ENCODE measurements at regions not wholly inside any gene's neighbourhood (a gene's known extent, or its start where the extent isn't known, plus 50 kb on each side); places are given as distances from the start of the nearest gene placed in this dataset.

DNA sequence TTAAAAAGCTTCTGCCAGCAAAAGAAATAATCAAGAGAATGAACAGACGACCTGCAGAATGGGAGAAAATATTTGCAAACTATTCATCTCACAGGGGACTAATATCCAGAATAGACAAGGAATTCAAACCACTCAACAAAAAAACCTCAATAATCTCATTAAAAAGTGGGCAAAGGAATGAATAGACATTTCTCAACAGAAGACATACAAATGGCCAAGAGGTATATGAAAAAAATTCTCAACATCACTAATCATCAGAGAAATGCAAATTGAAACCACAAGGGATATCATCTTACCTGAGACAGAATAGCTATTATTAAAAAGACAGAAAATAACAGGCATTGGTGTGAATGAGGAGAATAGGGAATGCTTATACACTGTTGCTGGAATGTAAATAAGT is 270.0 kb downstream of the DACT1 start:
- peak; percentile 80 for DNase-seq

DNA sequence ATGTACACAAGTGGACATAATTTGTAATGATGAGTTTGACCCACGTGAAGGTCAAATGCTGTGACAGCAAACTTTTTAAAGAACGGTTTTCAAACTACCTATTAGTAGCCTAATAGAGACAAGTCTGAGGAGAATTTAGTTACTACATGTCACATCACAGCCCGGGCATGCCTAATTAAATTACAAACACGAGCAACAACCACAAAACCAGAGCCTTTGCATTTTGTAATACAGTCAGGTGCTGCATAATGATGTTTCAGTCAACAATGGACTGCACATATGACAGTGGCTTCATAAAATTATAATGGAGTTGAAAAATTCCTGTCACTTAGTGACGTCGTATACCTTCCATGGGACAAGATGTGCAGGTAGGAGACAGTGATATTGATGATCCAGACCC is 274.5 kb downstream of the DACT1 start:
- no peak for DNase-seq

- no peak for DNase-seq
These were observed 275.2 kb downstream of the DACT1 start for GRCh38 chr14:58912799-58913432.

GRCh38 chr14:58914279-58914855 is 274.1 kb upstream of the DAAM1 start:
- DNase-seq: no peak

GRCh38 chr14:58915646-58916045 is 272.8 kb upstream of the DAAM1 start:
- no peak for DNase-seq

GRCh38 chr14:58918066-58918738 is 270.3 kb upstream of the DAAM1 start:
- peak; percentile 80 for DNase-seq

DNA sequence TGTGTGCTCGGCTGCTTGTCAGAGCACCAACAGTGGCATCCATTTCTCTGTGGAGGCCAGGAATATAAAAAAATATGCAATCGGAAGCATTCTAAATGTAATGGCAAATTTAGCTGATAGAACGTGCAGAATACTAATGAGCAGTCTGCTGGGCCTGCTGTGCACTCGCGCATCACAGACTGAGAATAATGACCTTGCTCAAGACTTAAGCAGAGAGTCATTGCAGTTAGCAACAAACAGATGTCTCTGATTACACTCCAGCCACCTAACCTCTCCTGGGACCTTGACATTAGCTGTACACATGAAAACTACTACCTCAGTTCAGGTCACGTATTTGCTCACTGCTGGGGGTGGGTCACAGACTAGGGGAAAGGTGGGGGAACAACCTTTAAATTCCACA is 269.2 kb upstream of the DAAM1 start:
- DNase-seq: peak; percentile 57

DNA sequence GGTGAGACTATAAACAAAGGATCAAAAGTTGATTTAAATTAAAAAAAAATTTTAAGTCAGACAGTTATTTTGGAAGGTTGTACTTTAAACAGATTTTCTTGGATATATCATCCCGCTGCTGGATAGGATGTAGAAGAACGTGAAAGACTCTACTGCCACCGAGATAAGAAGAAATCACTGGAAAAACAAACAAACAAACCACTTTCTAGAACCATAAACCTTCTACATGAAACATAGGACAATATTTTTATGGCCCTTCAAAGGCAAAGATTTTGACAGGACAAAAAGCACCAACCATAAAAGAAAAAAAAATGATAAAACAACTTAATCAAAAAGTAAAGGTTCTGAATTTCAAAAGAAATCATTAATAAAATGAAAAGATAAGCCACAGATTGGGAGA is 268.2 kb upstream of the DAAM1 start:
- DNase-seq: no peak

- DNase-seq: peak; percentile 73
These were observed 266.1 kb upstream of the DAAM1 start for GRCh38 chr14:58922201-58922940.

- no peak for DNase-seq
These were observed 264.6 kb upstream of the DAAM1 start for GRCh38 chr14:58923751-58924405.

- DNase-seq: peak; percentile 94
These were observed 246.8 kb upstream of the DAAM1 start for GRCh38 chr14:58941629-58942028.

DNA sequence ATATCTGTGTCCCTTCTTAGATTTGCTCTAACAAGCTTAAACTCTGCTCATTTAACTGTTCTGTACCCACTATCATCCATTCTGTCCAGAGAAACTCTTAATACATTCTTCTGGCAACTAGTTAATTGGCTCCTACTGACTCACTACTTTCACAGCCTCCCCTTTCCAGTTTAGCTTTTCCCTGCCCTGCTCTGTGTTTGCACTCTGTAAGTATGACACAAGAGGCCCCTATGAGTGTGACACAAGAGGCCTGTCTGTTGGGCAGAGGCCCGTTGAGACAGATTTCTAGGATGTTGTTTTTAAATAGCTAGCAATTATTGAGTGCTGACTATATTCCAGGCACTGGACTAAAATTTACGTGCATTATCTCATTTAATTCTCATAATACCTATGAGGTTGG is 246.0 kb upstream of the DAAM1 start:
- peak; percentile 81 for DNase-seq

- DNase-seq: no peak
These were observed 244.0 kb upstream of the DAAM1 start for GRCh38 chr14:58944343-58944967.

DNA sequence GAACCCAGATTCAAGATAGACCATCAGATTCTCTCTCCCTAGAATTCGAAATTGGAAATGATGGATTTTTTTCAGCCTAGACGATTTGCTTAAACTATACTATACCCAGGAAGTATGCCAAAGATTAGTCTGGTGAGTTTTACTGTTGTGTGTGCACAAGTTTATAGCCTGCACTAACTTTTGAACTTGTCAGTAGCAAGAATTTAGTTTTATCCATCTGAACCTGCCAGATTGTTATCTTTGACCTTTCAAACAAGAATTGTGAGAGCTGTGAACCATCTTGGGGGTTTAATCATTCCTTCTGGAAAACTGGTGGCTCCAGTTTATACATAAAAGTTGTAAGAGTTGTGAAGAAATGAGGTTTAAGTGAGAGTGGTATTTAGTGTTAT is 243.5 kb upstream of the DAAM1 start:
- peak; percentile 55 for DNase-seq

DNA sequence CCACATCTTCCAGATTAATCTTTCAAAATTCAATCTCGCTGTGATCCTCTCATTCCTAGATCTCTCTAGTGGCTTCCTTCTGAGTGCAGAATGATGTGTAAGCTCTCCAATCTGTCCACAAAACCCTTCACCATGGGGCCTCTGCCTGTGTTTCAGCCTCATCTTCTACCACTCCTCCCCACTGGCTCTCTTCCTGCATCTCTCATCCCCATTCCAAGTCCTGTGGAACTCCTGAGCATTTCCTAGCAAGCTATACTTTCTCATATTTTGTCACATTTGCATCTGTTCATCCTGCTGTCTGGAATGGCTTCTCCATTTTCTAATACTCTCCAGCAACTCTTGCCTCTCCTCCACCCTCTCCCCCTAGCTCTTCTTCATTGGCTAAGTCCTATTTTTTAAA is 242.0 kb upstream of the DAAM1 start:
- DNase-seq: no peak

GRCh38 chr14:58947156-58947555 is 241.3 kb upstream of the DAAM1 start:
- DNase-seq: peak; percentile 12

DNA sequence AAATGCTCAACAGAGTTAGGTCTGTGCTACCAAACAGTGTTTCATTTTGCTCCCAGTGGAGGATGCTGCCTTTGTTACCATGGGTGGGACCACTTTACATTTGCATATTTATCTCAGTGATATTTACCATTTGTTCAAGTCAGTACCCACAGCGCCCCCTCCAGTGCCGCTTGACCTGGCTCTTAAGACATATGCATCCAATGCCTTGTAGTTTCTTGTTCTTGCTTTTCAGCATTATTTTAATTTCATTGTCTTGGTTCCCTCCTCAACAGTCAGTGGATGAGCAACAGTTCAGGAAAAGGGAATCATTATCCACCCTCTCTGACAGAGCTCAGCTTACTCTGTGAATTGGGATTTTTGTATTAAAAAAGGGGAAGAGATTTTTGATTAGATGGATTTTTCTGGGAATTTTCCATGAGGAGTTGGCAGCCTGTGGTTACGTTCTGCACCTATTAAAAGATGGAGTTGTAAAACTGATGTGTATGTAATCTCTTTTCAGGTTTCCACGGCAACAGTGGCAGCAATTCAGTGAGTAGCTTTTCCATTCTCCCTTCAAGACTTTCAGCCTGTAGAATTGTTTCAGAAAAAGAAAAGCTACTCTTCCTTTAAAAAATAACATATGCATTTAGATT is 240.5 kb upstream of the DAAM1 start:
- DNase-seq: peak; percentile 15

GRCh38 chr14:58950555-58950954 is 237.9 kb upstream of the DAAM1 start:
- no peak for DNase-seq

- DNase-seq: no peak
These were observed 237.3 kb upstream of the DAAM1 start for GRCh38 chr14:58951143-58951542.

DNA sequence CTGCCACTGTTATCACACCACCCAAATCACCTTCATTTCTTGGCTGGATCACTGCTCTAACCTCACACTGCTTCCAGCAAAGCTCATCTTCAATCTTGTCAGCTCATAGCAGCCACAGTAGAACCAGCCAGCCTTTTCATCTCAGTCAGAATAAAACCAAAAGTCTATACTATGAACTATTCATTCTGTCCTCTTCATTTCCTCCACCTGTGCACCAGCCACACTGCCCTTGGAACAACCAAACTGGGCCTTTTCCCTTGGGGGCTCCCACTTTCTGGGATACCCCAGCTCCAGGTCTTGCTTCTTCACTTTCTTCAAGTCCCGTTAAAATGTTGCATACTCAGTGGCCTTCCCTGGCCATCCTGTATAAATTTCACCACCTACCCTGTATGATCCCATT is 234.4 kb upstream of the DAAM1 start:
- DNase-seq: no peak

- peak; percentile 46 for DNase-seq
These were observed 233.3 kb upstream of the DAAM1 start for GRCh38 chr14:58954901-58955861.
